Left ventricle myocardium inferior (tissue), 1 donor: ENCODE measurements at regions not wholly inside any gene's neighbourhood (a gene's known extent, or its start where the extent isn't known, plus 50 kb on each side); places are given as distances from the start of the nearest gene placed in this dataset.

Experiments used
- DNase-seq: peaks from one replicate; pipeline ENCODE4 v3.0.0-alpha.2; 2020
- H3K27ac ChIP-seq: fragments of 200-600 bp; replicated peaks from 2 replicates; pipeline ENCODE4 v1.8.0; 2021
- H3K27me3 ChIP-seq: fragments of 200-600 bp; 2 replicates; pipeline ENCODE4 v1.8.0; 2021; ENCODE audit warnings: low read depth
- H3K36me3 ChIP-seq: fragments of 200-600 bp; 2 replicates; pipeline ENCODE4 v1.8.0; 2021
- H3K4me1 ChIP-seq: fragments of 200-600 bp; 2 replicates; pipeline ENCODE4 v1.8.0; 2021
- H3K4me3 ChIP-seq: fragments of 200-600 bp; 2 replicates; pipeline ENCODE4 v1.8.0; 2021; ENCODE audit warnings: mild to moderate bottlenecking, moderate library complexity
- H3K9me3 ChIP-seq: fragments of 200-600 bp; replicated peaks from 2 replicates; pipeline ENCODE4 v1.8.0; 2021
- CTCF ChIP-seq: fragments of 200-600 bp; IDR thresholded peaks from 2 replicates; pipeline ENCODE4 v1.8.0; 2021; ENCODE audit warnings: antibody characterized with exemption, mild to moderate bottlenecking, borderline replicate concordance
- intact Hi-C: fragments of 100-400 bp; cut with micrococcal nuclease; formaldehyde crosslinking; loops from one replicate; pipeline ENCODE4 v1.11.0; 2022
- donor health status: DM: no; HTN: yes; CAD: no; lungs with severe emphysema.

DNA sequence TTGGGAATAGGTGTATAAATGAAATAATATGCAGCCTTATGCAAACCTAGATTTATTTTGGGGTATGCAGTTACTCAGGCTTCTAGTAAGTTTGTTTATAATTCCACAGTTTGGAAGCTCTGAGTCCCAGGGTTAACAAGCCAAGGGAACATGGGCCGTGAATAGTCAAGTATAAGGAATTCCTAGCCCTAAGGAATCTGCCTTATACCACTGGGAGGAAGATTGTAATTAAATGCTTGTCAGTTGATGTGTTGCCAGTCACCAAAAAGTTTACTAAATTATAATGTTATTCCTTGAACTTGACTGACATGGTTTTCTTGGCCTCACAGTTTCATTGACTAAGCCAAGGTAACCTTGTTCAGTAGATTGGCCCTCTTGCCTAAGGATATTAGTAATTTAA is 72.4 kb upstream of the SGO1 start:
- Histone ChIP-seq H3K27me3 (no peaks in the 10 kb centered on the region), H3K4me3 (no peak overlapping the region), H3K9me3 (no peaks in the 10 kb centered on the region), H3K27ac (no peak overlapping the region), H3K36me3 (no peaks in the 10 kb centered on the region), H3K4me1 (peaks cover 6% of the 10 kb centered on the region)
- TF ChIP-seq CTCF = no peak
- no peak for DNase-seq
- intact Hi-C loops = no loop called here

- H3K27ac ChIP-seq = peak overlapping the region; percentile 58
- intact Hi-C loops = no loop called here
- no peak overlapping the region for H3K4me3 ChIP-seq
- no peak for DNase-seq
- no peaks in the 10 kb centered on the region for H3K36me3 ChIP-seq
- peaks cover 6% of the 10 kb centered on the region for H3K4me1 ChIP-seq
- no peaks in the 10 kb centered on the region for H3K9me3 ChIP-seq
- TF ChIP-seq CTCF = no peak
- H3K27me3 ChIP-seq = no peaks in the 10 kb centered on the region
Observed at GRCh38 chr3:20256144-20256543, 70.1 kb upstream of the SGO1 start.

DNA sequence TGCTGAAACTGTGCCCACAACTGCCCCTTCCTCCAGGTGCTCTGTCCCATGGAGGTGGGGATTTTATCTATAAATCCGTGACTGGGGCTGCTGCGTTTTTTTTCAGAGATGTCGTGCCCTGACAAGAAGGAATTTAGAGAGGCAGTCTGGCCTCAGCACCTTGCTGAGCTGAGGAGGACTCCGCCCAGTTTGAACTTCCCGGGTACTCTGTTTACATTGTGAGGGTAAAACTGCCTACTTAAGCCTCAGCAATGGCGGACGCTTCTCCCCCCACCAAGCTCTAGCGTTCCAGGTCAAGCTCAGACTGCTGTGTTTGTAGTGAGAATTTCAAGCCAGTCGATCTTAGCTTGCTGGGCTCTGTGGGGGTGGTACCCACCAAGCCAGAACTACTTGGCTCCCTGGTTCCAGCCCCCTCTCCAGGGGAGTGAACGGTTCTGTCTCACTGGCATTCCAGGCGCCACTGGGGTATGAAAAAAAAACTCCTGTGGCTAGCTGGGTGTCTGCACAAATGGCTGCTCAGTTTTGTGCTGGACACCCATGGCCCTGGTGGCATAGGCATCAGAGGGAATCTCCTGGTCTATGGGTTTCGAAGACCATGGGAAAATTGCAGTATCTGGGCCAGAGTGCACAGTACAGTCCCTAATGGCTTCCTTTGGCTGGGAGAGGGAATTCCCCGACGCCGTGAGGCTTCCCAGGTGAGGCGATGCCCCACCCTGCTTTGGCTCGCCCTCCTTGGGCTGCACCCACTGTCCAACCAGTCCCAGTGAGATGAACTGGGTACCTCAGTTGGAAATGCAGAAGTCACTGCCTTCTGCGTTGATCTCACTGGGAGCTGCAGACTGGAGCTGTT is 68.5 kb upstream of the SGO1 start:
- intact Hi-C loops = no loop called here
- no peaks in the 10 kb centered on the region for H3K36me3 ChIP-seq
- no peak overlapping the region for H3K27ac ChIP-seq
- H3K27me3 ChIP-seq = no peaks in the 10 kb centered on the region
- DNase-seq = no peak
- no peak overlapping the region for H3K4me3 ChIP-seq
- no peaks in the 10 kb centered on the region for H3K9me3 ChIP-seq
- no peak for TF ChIP-seq CTCF
- peaks cover 6% of the 10 kb centered on the region for H3K4me1 ChIP-seq

- Histone ChIP-seq H3K36me3 (no peaks in the 10 kb centered on the region), H3K27ac (no peak overlapping the region), H3K4me1 (peaks cover 4% of the 10 kb centered on the region), H3K27me3 (no peaks in the 10 kb centered on the region), H3K4me3 (no peak overlapping the region), H3K9me3 (peaks cover 7% of the 10 kb centered on the region)
- DNase-seq = no peak
- intact Hi-C loops = no loop called here
- TF ChIP-seq CTCF = no peak
Observed at GRCh38 chr3:20250786-20251185, 64.8 kb upstream of the SGO1 start.

DNA sequence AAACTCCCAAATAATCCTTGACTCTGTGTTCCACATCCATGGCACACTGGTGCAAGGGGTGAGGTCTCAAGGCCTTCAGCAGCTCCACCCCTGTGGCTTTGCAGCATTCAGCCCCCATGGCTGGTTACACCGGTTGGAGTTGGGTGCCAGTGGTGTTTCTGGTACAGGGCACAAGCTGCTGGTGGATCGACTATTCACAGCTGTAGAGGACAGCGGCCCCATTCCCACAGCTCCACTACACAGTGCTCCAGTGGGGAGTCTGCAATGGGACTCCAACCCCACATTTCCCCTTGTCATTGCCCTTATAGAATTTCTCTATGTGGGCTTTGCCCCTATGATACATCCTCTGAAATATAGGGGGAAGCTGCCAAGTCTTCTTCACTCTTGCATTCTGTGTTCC is 64.3 kb upstream of the SGO1 start:
- H3K4me1 ChIP-seq = no peaks in the 10 kb centered on the region
- no peak overlapping the region for H3K4me3 ChIP-seq
- TF ChIP-seq CTCF = no peak
- no peaks in the 10 kb centered on the region for H3K27me3 ChIP-seq
- peaks cover 7% of the 10 kb centered on the region for H3K9me3 ChIP-seq
- H3K36me3 ChIP-seq = no peaks in the 10 kb centered on the region
- no peak overlapping the region for H3K27ac ChIP-seq
- intact Hi-C loops = no loop called here
- DNase-seq = no peak
